GM03348 (cell line): ENCODE measurements at regions not wholly inside any gene's neighbourhood (a gene's known extent, or its start where the extent isn't known, plus 50 kb on each side); places are given as distances from the start of the nearest gene placed in this dataset.
"Not testable (repeated sequence)": the region's sequence is repeated elsewhere in the genome, so short reads cannot be mapped to it uniquely, and the experiment has no call there.

Experiments
- DNase-seq: peaks from one replicate; pipeline ENCODE4 v3.0.0; 2012; ENCODE audit warnings: low spot score

DNA sequence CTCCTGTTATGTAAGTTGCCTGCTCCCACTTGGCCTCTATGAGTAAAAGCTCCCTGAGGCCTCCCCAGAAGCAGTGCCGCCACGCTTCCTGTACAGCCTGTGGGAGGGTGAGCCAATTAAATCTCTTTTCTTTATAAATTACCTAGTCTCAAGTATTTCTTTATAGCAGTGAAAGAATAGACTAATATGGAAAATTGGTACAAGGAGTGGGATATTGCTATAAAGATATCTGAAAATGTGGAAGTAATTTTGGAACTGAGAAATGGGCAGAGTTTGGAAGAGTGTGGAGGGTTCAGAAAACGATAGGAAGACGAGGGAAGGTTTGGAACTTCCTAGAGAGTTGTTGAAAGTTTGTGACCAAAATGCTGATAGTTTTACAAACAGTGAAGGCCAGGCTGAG is 572.3 kb downstream of the MATN1 start:
- no peak for DNase-seq

DNA sequence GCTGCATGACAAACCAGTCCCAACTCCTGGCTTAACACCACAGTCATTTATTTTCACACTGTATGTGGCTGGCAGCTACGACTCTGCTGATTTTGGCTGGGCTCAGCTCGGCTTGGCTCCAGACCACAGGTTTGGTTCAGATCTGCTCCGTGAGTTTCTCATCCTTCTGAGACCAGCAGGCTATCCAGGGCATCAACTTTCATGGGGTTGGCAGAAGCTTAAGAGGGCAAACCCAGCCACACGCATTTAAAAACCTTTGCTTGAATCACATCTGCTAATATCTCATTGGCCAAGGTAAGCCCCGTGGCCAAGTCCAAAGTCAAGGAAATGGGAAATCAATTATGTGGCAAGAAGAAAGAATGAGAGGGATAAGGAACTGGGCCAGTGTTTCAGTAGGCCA is 574.2 kb downstream of the MATN1 start:
- no peak for DNase-seq

DNA sequence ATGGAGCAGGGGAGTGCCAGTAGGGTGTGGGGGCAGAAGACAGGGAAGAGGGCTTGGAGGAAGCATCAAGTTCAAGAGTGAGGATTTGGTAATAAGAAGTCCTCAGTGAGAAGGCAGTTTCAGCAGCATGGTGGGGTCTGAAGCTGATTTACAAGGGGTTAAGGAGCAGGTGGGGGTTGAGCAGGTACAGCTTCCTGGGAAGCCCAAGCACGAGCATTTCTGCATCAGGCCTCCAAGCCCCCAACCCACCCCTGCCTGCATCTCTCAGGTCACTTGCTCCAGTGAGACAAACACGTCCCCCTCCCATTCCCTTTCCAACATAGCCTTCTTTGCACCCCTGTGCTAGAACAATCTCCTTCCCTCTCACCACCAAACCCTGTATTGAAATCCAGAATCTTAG is 574.7 kb downstream of the MATN1 start:
- DNase-seq: no peak

DNA sequence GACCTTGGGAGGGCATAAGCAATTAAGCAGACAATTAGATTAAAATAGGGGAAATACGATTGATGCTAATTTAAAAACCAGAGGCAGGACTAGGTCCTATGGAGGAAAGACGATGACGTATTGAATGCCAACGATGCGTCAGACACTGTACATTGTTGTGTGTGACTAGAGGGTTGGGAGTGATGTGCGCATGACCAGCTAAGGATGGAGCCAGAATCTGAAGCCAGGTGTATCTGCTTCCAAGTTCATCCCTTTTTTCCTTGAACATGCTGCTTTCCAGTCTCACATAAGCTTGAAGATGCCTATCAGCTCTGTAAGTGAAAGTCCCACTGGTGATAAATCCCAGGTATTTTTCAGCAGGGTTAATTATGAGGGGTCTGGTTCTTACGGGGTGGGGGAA is 576.2 kb downstream of the MATN1 start:
- DNase-seq: no peak

DNA sequence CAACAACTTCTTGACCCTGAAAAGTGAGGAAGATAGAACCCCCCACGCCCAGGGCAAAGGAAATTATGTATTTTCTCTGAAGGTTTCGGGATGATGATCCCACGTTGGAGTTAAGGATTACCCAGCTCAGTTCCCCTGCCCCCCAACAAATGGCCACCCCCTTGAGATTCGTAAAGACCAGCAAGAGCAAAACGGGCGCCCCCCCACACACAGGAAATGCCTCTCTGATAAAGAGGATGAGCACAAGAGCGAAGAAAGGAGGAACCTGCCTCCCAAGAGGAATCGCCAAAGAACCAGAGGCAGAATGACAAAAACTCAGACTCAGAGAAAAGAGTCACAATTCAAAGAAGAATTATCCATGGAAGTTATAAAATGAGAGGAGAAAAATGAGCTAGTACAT is 576.9 kb downstream of the MATN1 start:
- no peak for DNase-seq

DNA sequence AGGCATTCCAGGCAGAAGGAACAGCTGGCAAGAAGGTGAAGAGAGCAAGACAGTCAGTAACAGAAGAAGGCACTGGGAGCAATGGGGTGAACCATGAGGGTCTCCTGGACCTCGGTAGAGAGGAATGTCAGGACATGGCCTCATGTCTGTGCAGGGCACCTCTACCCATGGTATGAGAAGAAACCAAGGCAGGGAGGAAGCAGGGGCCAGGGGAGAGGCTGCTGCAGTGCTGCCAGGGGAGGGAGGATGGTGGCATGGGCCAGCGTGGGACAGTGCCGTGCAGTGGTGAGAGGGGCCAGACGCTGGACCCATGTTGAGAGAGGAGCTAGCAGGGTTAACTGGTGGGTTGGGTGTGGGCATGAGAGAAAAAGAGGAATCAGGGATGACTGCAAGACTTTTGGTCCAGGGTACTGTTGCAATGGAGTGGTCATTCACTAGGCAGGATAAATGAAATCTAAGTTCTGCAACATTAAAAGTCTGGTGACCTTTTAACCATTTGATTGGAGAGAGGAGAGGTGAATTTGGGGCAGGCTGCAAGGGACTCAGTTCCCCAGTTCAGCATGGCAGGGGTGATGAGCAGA is 577.6 kb downstream of the MATN1 start:
- DNase-seq: no peak

DNA sequence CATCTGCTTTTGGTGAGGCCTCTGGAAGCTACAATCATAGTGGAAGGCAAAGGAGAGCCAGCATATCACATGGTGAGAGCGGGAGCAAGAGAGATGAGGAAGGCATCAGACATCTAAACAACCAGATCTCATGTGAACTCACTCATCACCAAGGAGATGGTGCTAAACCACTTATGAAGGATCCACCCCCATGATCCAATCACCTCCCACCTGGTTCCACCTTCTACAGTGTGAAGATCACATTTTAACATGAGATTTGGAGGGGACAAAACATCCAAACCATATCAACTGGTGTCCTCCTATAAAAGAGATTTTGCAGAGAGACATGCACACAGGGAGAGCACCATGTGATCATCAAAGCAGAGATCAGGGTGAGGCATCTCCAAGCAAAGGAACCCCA is 578.6 kb downstream of the MATN1 start:
- DNase-seq: no peak

DNA sequence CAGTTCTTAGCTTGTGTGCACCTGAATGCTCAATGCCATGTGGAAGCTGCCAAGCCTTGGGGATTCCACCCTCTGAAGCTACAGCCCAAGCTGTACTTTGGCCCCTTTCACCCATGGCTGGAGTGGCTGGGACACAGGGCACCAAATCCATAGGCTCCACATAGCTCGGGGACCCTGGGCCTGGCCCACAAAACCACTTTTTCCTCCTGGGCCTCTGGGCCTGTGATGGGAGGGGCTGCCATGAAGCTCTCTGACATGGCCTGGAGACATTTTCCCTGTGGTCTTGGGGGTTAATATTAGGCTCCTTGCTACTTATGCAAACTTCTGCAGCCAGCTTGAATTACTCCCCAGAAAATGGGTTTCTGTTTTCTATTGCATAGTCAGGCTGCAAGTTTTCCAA is 579.9 kb downstream of the MATN1 start:
- DNase-seq: no peak

DNA sequence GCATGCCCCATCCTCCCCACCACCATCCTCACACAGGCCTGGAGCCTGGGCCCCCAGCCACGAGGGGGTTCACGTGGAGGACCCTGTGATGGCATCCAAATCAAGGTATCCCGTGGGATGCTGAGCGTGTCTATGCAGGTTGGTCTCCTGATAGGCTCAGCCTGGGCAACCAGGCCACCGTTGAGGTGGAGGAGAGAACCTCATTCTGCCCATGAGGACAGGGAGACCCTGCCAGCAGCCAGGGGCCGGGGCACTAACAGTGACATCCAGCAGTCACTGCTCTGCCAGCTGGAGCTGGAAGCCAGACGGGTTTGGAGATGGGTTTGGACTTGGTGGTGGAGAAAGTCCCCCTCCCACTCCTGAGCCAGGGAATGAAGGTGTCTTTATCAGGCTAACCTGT is 582.8 kb downstream of the MATN1 start:
- DNase-seq: no peak

DNA sequence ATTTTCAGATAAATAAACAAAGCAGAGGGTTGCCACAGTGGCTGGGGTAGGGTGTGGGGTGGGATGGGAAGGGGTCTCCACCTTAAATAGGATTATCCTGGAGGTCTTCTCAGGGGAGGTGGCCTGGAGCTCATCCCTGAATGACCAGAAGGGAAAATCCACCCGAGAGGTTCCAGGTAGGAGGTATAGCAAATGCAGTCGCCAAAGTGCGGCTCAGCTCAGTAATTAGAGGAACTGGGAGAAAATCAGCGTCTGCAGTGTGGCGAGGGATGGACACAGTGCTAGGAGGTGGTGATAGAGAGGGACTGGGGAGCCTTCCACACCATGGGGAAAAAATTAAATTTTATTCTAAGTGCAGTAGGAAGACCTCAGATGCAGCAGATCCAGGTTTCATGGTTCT is 584.5 kb downstream of the MATN1 start:
- no peak for DNase-seq

DNA sequence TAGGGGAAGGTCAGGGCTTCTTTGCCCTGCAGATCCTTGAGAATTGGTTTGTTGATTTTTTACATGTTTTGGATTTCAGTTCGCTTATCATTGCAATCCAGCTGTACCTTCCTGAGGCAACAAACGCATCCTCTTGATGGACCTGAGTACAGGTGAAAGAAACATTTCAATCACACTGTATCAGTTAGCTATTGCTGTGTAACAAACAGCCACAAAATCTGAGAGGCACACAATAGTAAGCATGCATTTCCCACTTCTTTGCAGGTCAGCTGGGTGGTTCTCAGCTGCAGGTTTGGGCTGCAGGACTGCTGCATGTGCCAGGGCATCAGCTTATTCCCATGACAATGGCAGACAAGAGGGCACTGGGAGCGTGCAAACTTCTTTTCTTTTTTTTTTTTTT is 586.4 kb downstream of the MATN1 start:
- no peak for DNase-seq

DNA sequence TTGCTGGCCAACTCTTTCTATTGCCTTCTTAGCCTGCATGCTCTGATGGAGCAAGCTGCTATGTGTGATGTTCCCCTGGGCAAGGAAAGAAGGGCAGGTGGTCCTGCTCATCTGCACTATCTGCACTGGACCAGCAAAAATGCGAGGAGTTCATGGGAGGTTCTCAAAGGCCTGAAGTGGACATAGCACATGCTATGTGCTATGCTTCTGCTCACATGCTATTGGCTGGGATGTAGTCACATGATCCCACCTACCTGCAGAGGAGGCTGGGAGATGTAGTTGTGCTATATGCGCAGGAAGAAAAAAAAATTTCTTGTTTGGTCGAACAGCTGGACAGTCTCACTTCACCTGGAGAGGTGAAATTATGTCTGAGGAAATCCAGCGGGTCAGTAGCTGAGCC is 587.7 kb downstream of the MATN1 start:
- DNase-seq: no peak

DNA sequence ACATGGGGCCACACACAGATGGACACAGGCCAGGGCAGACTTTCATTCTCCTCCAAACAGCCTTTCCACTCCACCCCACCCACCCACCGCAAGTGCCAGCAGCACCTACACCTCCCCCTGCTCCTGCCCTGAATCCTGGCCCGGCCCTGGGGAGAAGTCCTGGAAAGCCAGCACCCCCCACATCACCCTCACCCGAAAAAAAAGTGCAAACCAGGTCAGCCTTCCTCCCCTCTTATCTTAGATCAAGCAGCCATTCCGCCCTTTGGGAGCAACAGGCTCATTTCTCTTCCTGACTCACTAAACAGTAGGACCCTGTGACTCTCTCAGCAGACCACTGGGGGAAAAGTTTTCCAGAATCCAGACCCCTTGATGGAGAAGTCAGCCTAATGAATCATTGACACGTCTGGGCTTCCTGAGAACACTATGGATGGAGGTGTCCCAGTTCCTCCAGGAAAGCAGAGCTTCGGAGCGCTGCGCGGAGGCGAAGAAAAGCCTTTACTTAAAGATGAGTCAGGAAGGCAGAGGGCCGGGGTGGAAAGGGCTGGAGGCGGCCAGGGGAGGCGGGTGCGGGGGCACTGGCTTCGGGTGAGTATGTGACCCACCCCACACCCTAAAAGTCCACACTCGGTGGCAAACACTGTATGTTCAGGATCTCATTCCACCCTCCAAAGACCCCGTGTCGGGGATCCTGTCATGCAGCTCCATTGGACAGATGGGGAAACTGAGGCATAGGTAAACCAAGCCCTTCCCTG is 588.7 kb downstream of the MATN1 start:
- no peak for DNase-seq

DNA sequence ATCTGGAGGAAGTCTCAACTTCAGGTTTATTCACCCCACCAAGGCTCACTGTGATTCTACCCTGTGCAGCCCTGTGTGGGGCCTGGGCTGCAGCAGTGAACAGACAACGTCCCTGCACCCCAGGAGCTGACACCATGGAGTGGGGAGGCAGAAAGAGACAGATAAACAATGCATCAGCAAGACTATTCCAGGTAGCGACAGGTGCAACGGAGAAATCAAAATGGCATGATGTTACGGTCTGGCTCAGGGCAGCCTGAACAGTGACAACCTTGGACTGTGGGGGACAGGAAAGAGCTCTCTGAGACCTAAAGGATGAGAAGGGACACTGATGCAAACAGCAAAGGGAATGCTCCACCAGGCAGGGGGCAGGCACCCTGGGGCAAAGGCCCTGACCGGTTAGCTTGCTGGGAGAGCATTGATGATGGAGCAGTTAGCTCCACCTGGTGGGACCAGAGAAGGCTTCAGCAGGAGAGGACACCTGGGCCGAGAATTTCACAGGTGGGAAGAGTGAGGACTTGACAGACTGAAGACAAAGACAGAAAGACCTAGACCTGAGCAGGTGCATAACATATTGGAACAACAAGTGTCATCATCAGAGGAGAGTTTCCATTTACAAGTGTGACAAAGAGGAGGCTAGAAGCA is 589.9 kb downstream of the MATN1 start:
- DNase-seq: no peak

DNA sequence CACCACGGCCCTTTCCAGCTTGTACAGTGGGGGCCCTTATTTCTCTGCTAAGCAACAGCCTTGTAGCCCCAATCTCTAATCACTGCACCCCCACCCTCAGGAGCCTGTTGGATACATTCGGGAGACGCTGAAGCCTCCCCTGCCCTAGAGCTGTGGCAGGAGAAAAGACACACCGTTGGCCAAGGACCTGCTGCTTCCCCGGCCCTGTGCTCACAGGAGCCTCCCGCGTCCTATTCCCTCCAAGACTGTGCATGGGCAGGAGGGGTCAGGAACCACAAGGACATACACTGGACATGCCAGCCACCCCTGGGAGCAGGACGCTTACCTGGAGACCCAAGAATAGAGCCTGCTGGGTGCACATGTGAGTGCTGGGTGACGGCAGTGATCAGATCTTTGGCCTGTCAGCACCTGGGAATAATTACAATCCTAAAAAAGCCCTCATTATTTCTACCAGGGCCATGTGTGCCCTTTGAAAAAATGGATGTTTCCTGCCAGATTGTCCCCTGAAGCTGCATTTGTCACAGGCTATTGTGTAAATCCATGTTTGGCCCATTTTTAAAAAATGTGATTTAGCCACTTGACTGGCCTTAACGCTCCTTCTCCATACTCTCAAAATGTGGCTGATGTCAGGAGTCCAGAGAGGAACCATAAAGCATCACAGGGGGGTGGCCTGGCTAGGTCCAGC is 590.6 kb downstream of the MATN1 start:
- no peak for DNase-seq

DNA sequence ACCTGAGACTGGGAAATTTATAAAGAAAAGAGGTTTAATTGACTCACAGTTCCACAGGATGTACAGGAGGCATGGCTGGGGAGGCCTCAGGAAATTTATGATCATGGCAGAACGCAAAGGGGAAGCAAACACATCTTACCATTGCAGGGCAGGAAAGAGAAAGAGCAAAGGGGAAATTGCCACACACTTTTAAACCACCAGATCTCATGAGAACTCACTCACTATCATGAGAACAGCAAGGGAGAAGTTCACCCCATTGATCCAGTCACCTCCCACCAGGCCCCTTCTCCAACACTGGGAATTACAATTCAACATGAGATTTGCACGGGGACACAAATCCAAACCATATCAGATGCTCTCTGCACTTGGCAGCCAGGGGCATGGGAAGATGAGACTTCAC is 592.8 kb downstream of the MATN1 start:
- not testable (repeated sequence) for DNase-seq

DNA sequence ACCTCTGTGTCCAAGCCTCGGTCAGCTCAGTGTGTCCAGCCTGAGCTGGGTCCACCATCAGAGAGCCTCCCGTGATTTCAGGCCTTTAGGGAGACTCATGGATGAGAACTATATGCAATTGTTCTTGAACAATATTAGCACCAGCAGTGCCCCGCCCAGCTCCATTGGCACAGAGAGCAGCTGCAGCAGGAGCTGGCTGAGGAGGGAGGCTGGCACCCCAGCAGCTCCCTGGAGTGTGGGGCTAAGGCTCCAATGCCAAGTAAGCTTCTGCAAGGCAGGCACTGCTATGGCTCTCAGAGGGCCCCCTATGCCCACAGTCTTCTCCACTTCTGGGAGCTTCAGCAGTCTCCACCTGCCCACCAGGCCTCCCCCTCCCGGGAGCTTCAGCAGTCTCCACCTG is 593.3 kb downstream of the MATN1 start:
- DNase-seq: no peak

DNA sequence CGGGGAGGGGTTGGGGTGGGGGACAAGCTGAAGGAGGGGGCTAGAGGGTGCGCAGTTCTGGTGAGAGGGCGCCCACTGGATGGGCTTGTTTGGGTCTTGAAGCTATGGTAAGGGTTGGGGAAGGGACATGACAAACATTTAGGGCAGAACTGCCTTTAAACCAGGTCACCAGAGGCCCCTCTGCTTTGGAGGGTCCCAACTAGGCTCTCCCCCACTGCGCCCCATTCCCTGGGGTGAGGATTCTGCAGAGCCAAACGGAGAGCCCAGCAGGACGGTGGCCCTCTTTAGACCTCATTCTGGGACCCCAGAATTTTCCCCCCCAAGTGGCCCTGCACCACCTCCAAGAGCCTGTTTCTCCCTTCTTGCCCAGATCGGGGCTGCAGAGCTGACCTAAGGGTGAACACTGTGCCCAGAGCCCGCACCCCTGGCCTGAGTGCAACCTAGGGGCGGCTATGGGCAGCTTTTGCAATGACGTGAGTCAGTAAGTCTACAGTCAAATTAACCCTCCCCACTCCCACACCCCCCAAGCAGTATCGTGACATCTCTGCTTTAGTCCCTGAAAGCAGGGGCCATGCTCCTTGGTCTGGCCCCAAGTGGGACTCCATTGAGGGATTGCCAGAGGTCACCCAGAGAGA is 593.8 kb downstream of the MATN1 start:
- DNase-seq: no peak

DNA sequence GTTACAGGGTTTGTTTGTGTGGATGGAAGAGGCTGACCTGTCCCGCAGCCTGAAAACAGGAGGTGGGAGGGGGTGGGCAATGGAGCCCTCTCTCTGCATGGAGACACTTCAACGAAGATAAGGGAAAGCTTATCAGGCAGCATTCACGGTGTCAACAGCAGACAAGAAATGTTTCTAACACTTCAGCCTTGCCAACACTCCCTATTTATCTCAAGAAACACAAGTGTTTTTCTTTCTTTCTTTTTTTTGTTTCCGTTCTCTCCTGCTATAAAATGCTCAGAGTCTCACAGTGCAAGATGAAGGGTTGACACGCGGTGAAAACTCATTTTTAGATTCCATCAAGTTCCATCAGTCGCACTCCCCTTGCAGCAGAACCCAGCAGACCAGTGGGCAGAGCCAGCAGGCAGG is 594.4 kb downstream of the MATN1 start:
- DNase-seq: no peak

DNA sequence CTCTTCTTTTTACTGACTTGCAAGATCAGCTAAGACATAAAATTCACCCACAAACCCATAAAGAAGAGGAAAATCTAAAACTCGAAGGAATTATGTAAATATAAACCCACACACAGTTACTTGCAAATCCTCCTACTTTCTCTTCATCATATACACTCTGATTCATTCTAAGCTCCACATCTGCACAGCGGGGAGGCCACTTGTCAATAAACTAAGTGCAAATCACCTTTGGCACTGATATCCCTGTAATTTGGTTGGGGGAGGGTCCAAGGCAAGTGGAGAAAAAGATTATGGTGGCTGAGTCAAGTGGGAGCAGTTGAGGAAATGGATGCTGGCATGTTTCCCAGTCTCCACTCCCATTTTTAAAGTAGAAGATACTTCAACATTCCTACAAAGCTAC is 596.5 kb downstream of the MATN1 start:
- no peak for DNase-seq

DNA sequence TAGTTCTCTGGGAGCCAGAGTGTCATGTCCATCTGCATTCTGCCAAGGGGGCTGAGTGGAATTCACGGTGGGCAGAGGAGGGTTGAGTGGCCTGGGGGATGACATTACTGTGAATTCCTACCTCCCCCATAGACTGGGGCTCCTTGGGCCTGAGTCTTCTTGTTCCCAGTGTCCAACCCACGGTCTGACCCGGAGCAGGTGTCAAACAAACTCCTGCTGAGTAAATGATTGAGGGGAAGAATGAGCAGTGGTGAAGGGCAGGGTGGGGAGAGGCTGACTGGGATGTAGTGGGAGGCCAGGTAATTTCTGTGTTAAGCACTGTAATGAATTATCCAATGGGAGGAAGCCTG is 597.6 kb downstream of the MATN1 start:
- DNase-seq: no peak

DNA sequence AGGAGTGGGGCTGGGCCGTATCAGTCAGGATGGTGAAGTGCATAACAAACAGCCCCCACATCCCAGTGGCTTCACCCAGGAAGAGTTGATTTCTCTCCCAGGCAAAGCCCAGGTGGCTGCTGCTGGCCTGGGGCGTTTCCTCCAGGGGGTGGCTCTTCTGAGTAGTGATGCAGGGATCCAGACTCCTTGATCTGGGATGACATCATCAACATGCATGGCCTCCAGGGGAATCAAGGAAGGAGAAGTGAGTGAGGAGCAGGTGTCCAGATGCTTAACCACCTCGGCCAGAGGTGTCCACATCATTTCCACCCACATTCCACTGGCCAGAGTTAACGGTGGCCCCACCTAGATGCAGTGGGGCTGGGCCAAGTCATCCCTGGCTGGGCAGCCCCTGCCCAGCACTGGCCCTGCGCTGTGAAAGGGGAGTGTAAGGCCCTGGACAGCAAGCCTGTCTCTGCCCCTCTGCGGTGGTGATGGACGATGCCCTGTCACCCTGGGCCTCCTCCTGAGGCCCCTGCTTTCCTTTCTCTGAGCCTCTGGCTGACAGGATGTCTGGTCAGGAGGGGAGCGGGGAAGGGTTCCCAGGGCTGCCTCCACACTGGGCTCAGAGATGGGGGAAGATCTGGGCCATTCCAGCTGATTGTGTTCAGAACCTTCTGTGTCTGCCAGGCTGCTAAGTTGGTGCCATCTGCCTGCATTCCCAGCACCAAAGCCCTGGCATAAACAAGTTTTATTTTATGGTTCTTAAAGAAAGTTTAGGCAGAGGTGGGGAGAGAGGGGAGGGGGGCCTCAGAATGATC is 598.2 kb downstream of the MATN1 start:
- no peak for DNase-seq
